ENCODE measurements at regions not wholly inside any gene's neighbourhood (a gene's known extent, or its start where the extent isn't known, plus 50 kb on each side); places are given as distances from the start of the nearest gene placed in this dataset.
A peak's percentile ranks its signal among the peaks of the same experiment; 100 is the strongest.
"Not testable (repeated sequence)": the region's sequence is repeated elsewhere in the genome, so short reads cannot be mapped to it uniquely, and the experiment has no call there.

DNA sequence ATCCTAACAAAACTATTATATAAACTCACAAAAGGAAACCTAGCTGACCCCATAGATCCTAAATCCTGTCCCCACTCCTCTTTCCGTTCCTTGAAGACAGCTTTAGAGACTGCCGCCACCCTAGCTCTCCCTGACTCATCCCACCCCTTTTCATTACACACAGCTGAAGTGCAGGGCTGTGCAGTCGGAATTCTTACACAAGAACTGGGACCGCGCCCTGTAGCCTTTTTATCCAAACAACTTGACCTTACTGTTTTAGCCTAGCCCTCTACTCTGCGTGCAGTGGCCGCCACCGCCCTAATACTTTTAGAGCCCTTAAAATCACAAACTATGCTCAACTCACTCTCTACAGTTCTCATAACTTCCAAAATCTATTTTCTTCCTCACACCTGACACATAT is 264.0 kb downstream of the SMARCA2 start:
- not testable (repeated sequence) for DNase-seq (ENCODE audit: low spot score)

DNA sequence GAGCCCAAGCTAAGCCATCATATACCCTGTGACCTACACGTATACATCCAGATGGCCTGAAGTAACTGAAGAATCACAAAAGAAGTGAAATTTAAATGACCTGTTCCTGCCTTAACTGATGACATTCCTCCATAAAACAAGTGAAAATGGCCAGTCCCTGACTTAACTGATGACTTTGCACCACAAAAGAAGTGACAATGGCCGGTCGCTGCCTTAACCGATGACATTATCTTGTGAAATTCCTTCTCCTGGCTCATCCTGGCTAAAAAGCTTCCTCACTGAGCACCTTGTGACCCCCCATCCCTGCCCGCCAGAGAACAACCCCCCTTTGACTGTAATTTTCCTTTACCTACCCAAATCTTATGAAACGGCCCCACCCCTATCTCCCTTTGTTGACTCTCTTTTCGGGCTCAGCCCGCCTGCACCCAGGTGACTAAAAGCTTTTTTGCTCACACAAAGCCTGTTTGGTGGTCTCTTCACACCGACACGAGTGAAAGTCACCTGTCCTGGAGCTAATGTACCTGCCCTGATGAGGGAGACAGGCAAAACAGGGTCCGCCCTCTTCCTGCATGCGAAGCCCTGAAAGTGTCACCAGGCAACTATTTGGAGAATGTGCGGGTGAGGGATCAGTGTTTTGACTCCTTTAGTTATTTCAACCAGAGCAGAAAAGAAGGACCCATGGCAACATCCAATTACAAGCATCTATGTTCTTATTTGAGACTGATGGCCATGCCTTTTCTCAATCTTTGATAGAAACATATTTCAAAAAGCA is 266.1 kb downstream of the SMARCA2 start:
- peak; percentile 12 for DNase-seq (ENCODE audit: low spot score)

GRCh38 chr9:2281803-2282185 is 266.6 kb downstream of the SMARCA2 start:
- no peak for DNase-seq (ENCODE audit: low spot score)

DNA sequence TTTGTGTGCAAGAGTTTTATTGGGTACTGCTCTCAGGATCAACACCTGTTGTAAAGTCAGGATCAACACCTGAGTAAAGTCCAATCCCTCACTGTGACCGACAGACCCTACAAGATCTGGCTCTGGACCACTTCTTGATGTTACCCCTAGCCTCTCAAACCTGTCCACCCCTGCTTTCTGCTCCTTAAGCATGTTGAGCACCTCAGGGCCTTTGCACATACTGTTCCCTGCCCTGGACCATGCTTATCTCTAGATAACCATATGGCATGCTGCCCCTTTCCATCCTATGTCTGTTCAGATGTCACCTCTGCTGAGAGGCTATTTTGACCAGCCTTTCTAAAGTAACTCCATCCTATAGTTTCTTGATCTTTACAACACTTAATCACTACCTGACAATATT is 269.6 kb downstream of the SMARCA2 start:
- no peak for DNase-seq (ENCODE audit: low spot score)

DNA sequence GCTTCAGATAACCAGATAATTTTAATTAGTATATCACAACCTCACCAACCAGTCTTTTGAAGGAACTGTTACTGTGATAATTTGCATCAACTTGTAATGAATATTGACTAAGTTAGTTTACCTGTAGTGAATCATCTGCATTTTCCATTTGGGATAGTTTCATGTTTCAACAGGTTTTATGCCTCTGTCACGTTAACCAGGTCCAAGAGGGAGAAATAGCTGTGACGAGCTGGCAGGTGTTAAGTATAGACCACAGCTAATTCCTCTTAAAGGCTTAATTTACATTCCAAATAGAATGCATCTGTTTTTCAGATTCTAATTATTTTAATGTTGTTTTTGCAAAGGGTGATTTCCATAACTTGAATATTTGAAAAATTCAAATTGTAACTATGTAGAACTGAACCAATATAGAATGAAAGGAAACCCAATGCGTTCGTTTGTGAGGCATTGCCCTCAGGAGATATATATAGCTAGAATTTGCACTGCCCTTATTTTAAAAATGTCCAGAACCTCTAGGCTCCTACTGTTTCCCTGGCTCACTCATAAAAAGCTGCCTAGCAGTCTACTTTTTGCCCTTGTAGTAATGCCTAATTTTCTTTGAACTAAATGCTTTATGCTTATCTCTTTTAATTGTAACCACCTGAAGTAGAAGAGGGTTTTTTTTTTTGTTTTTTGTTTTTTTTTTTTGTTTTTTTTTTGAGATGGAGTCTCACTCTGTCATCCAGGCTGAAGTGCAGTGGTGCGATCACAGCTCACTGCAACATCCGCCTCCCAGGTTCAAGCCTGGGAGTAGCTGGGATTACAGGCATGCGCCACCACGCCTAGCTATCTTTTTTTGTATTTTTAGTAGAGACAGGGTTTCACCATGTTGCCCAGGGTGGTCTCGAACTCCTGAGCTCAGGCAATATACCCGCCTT is 270.5 kb downstream of the SMARCA2 start:
- no peak for DNase-seq (ENCODE audit: low spot score)

DNA sequence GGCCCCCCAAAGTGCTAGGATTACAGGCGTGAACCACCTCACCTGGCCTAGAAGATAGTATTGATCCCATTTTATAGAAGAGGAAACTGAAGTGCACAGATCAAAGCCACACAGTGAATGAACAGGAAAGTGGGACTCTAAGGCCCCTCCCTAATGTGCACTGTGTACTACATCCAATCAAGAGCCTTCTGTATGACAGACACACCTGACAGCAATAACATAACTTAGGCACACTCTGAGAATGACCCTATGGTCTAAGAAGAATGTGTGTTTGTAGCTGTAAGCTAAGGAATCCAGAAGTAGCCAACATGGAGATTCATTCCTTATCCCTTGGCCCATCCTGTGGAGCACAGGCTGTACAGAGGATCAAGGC is 271.2 kb downstream of the SMARCA2 start:
- DNase-seq (ENCODE audit: low spot score), result no peak

- no peak for DNase-seq (ENCODE audit: low spot score)
Observed at GRCh38 chr9:2286825-2287455, 271.8 kb downstream of the SMARCA2 start.

- no peak for DNase-seq (ENCODE audit: low spot score)
Observed at GRCh38 chr9:2288309-2288708, 273.2 kb downstream of the SMARCA2 start.

DNA sequence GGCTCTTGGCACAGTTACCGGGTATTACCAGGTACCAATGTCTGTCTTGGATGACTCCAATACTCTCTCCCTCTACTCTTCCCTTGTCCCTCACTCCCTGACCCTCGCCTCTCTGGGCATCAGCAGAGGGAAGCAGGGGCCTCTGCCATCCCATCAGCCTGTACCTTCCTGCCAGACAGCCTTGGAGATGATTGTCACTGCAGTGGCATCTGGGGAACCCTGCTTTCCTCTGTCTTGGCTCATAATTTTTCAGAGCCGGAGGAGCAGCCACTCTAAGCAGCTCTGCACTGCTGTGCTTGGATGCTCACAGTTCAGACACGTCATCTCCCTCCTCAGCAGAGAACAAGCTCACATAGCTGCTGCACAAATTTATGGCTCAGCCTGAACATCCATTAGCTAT is 274.1 kb downstream of the SMARCA2 start:
- no peak for DNase-seq (ENCODE audit: low spot score)

DNA sequence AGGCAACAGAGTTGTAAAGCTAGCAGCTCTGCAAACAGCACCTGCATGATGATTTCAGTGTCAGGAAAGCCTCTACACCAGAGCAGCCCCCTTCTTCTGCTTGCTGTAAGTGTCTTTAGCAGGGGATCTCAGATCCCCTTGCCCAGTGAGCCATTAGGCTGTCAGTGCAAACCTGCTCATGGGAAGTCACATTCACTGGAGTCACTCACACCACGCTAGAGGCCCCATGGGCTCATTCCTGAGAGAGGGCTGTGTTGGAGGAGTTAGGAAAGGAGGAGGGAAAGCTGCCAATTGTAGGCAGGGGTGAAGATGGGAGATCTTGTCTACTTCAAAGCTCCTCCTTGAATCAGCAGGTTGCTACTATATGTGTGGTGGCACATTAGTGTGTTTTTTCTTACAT is 275.2 kb downstream of the SMARCA2 start:
- DNase-seq (ENCODE audit: low spot score), result no peak

- DNase-seq (ENCODE audit: low spot score), result no peak
Observed at GRCh38 chr9:2291980-2292704, 277.0 kb downstream of the SMARCA2 start.

DNA sequence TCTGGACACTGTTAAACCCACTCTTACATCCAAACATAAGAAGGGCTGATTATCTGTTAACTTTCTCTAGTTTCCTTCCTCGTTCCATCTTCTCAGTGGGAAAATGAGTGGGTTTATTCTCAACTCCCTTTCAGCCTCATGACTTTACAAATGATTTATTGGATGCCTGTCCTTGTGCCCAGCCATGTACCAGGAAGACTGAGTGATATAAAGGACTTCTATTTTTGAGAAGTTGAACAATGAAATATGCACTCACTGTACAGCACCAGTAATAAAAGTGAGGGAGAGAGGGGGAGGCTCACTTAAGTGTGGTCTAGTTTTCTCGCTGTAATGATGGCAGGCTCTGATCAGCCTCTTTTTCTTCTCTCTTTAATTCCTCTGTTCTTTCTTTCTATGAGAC is 277.6 kb downstream of the SMARCA2 start:
- no peak for DNase-seq (ENCODE audit: low spot score)

DNA sequence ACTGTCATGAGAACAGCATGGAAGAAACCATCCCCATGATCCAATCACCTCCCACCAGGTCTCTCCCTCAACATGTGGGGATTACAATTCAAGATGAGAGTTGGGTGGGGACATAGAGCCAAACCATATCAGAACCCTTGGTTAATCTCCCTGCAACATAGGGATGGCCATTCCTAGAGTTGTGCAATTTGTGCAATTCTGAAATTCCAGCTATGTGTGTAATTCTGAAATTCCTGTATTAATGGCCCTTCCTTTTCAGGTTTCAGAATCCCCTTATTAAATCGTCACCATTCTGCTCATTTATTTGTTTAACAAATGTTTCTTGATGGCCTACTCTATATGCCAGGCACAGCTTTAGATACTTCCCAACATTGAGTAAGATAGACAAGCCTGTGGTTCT is 282.6 kb downstream of the SMARCA2 start:
- DNase-seq (ENCODE audit: low spot score), result no peak

GRCh38 chr9:2298217-2298616 is 283.1 kb downstream of the SMARCA2 start:
- DNase-seq (ENCODE audit: low spot score), result no peak

GRCh38 chr9:2299156-2299842 is 284.2 kb downstream of the SMARCA2 start:
- DNase-seq (ENCODE audit: low spot score), result no peak

DNA sequence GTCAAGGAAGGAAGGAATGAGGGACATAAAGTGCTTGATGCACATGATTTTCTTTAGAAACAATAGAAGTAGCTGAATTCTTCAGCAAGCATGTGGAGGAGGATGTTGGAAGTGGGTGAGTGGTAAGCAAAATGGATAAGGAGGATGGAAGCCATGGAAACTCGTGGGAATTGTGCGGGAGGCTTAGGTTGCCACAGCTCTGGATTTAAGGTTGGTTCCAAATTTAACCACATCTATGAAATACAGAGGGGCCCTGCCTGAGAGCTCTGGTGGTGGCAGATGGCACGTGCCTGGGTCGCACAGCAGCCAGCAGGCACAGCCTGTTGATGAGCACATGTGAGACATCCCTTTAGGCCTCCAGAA is 284.7 kb downstream of the SMARCA2 start:
- DNase-seq (ENCODE audit: low spot score), result no peak

- DNase-seq (ENCODE audit: low spot score), result no peak
Observed at GRCh38 chr9:2300325-2300724, 285.2 kb downstream of the SMARCA2 start.

DNA sequence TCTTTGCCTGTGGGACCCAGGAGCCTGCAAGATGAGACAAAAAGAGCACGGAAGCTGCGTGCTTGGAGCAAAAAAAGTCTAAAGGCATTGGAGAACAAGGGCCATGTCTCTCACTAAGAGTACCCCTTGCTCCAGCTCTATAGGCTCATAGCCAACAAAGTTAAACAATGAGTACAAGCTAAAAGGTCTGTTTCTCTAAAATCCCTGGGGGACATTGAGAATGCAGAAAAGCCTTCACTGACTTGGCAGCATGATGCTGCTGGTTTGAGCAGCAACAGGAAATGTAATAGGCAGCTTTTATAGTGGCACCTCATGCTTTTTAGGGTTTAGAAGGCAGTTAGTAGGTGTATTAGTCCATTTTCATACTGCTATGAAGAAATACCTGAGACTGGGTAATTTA is 287.5 kb downstream of the SMARCA2 start:
- no peak for DNase-seq (ENCODE audit: low spot score)

DNA sequence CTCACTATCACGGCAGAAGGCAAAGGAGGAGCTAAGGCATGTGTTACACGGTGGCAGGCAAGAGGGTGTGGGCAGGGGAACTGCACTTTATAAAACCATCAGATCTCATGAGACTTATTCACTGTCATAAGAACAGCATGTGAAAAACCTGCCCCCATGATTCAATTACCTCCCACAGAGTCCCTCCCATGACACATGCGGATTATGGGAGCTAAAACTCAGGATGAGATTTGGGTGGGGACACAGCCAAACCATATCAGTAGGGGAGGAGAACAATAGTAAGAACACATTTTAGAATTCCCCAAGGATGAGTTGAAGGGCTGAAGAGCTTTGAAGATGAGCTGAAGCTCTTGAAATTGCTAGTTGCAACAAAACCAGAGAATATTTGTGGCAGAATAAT is 287.9 kb downstream of the SMARCA2 start:
- no peak for DNase-seq (ENCODE audit: low spot score)

- no peak for DNase-seq (ENCODE audit: low spot score)
Observed at GRCh38 chr9:2307480-2307879, 292.3 kb downstream of the SMARCA2 start.

- no peak for DNase-seq (ENCODE audit: low spot score)
Observed at GRCh38 chr9:2311920-2312319, 296.8 kb downstream of the SMARCA2 start.

GRCh38 chr9:2313512-2313911 is 298.4 kb downstream of the SMARCA2 start:
- no peak for DNase-seq (ENCODE audit: low spot score)
